ENCODE measurements at regions not wholly inside any gene's neighbourhood (a gene's known extent, or its start where the extent isn't known, plus 50 kb on each side); places are given as distances from the start of the nearest gene placed in this dataset.

- Histone ChIP-seq H3K14ac (ENCODE audit: low read length in 2 of 2) (no peak overlapping the region), H3K27me3 (ENCODE audit: control insufficient read depth in 1 of 2, insufficient read depth in 1 of 2, low read length in 2 of 2) (no peaks in the 10 kb centered on the region), H3K36me3 (ENCODE audit: control insufficient read depth in 1 of 2, insufficient read depth in 2 of 2, low read depth in 1 of 2, low read length in 2 of 2) (no peaks in the 10 kb centered on the region), H3K23ac (ENCODE audit: low read length in 2 of 2) (no peak overlapping the region), H2AFZ (ENCODE audit: low read depth, low read length) (no peak overlapping the region), H2BK5ac (ENCODE audit: low read depth, low read length, poor library complexity, severe bottlenecking) (no peak overlapping the region), H3K79me1 (replicated peaks; ENCODE audit: low read length, poor library complexity, severe bottlenecking) (no peaks in the 10 kb centered on the region), H2BK15ac (ENCODE audit: low read depth, poor library complexity, severe bottlenecking) (no peak overlapping the region), H3K4ac (ENCODE audit: low read depth in 1 of 2, low read length in 2 of 2) (no peak overlapping the region), H3K27ac (ENCODE audit: low read length, poor library complexity, severe bottlenecking) (no peak overlapping the region), H4K8ac (ENCODE audit: low read length) (no peak overlapping the region), H2BK12ac (ENCODE audit: low read length in 2 of 2) (no peak overlapping the region), H3K4me1 (ENCODE audit: control insufficient read depth, insufficient read depth, low read depth, low read length) (no peaks in the 10 kb centered on the region), H3K4me3 (ENCODE audit: insufficient read depth in 1 of 2, low read depth in 1 of 2, low read length in 2 of 2) (no peak overlapping the region), H4K91ac (ENCODE audit: low read length) (no peak overlapping the region), H3K4me2 (ENCODE audit: low read length, poor library complexity, severe bottlenecking) (no peak overlapping the region), H2BK120ac (ENCODE audit: low read depth, low read length) (no peak overlapping the region), H3K18ac (ENCODE audit: low read depth in 1 of 2, low read length in 2 of 2) (no peak overlapping the region), H3K9ac (ENCODE audit: low read length) (no peak overlapping the region), H3K9me3 (ENCODE audit: control insufficient read depth, low read length) (no peaks in the 10 kb centered on the region), H2AK5ac (ENCODE audit: low read length, severe bottlenecking) (no peak overlapping the region)
- no peak for DNase-seq
- WGBS, result 90% methylated on average over 4 of the region's 4 CpGs
These were observed 66.1 kb downstream of the MBL2 start for GRCh38 chr10:52706332-52707070.

All from mesenchymal stem cell (in vitro differentiated cells and primary cell).